GM12865 (cell line): ENCODE measurements at regions not wholly inside any gene's neighbourhood (a gene's known extent, or its start where the extent isn't known, plus 50 kb on each side); places are given as distances from the start of the nearest gene placed in this dataset.

Experiments used
- DNase-seq: peaks from one replicate; pipeline ENCODE4 v3.0.0; 2010; ENCODE audit warnings: low read depth
- H3K4me3 ChIP-seq: 2 replicates; pipeline ENCODE4 v1.5.1; 2011; ENCODE audit warnings: mild to moderate bottlenecking, low read depth, low read length, control low read depth
- TF ChIP-seq, protein P1 (sequence below): IDR thresholded peaks from 2 replicates; pipeline ENCODE4 v1.5.1; 2011; ENCODE audit warnings: low read length, control low read depth, low read depth, inconsistent platforms; ENCODE audit not compliant: insufficient read depth; ENCODE audit errors: missing control alignments

- TF ChIP-seq, protein P1, sequence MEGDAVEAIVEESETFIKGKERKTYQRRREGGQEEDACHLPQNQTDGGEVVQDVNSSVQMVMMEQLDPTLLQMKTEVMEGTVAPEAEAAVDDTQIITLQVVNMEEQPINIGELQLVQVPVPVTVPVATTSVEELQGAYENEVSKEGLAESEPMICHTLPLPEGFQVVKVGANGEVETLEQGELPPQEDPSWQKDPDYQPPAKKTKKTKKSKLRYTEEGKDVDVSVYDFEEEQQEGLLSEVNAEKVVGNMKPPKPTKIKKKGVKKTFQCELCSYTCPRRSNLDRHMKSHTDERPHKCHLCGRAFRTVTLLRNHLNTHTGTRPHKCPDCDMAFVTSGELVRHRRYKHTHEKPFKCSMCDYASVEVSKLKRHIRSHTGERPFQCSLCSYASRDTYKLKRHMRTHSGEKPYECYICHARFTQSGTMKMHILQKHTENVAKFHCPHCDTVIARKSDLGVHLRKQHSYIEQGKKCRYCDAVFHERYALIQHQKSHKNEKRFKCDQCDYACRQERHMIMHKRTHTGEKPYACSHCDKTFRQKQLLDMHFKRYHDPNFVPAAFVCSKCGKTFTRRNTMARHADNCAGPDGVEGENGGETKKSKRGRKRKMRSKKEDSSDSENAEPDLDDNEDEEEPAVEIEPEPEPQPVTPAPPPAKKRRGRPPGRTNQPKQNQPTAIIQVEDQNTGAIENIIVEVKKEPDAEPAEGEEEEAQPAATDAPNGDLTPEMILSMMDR = no peak
- no peak for DNase-seq
- no peak overlapping the region for H3K4me3 ChIP-seq
Observed at GRCh38 chr9:87343816-87344430, 153.7 kb upstream of the DAPK1 start.

DNA sequence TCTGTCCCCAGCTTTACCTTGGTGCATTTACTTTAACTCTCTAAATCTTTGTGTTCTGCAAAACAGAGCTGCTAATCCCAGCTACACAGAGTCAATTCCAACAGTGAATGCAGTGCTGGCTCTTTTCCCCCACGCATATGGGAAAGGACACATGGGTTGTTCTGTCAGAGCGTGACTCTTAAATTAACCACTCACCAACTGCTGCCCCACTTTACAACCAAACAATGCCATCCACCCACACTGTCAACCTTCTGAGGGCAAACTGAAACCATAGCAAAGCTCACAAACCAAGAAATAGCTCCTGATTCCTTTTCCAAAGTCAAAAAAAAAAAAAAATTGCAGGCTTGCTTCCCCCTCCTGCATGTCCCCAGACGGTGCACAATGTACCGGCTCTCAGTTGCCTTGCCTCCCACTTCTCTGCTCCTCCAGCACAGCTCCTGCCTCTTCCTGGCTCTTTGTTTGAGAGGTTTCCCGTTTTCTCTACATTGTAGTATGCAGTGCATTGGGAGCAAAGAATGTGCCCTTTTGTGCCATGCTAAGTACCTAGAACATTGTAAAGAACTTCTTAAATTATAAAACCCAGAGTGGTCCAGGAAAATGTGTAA lies 151.5 kb upstream of the DAPK1 start:
- TF ChIP-seq, protein P1 = no peak
- DNase-seq = no peak
- H3K4me3 ChIP-seq = no peak overlapping the region

GRCh38 chr9:87350915-87351314 lies 146.8 kb upstream of the DAPK1 start:
- DNase-seq = no peak
- H3K4me3 ChIP-seq = no peak overlapping the region
- TF ChIP-seq, protein P1 = no peak

DNA sequence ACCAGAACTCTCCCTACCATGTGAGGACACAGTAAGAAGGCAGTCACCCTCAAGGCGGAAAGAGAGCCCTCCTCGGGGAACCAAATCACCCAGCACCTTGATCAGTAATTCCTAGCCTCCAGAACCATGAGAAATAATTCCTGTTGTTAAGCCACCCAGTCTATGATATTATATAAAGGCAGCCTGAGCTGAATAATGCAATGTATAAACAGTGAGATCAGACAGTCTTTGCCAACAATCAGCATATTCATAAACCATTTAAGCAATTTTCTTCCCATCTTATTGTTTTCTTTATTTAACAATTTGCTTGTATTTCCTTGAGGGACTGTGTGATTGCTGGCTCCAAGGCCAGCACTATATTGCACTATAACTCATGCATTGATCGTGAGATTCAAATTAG lies 144.4 kb upstream of the DAPK1 start:
- no peak overlapping the region for H3K4me3 ChIP-seq
- no peak for DNase-seq
- TF ChIP-seq, protein P1 = no peak

DNA sequence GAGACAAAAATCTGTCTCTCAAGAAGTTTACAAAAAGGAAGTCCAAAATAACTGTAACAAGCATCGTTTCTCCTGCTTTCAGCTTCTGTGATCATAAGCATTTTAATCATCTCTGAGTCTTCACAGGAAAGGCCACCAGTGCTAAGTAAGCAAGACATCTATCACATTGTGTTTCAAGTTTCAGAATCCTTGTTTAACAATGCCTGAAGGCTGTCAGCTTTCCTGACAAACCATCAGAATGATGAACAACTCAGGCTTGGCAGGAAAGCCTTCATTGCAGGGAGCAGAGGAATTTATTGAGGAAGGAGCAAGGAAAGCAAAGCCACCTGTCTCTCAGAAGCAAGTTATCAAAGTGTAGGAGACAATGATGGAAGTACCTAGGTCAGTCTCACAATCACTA lies 143.5 kb upstream of the DAPK1 start:
- DNase-seq = no peak
- TF ChIP-seq, protein P1 = no peak
- H3K4me3 ChIP-seq = no peak overlapping the region

DNA sequence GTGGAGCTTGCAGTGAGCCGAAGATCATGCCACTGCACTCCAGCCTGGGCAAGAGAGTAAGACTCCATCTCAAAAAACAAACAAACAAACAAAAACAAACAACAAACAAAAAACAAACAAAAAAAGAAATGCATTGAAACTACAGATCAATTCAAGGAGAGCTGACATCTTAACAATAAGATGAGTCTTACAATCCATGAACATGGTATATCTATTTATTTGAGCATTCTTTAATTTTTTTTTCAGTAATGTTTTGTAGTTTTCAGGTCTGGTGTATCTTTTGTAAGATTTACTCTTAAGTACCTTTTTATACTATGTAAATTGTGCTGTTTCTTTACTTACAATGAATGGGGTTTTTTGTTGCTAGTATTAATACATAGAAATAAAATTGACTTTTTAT lies 140.1 kb upstream of the DAPK1 start:
- H3K4me3 ChIP-seq = no peak overlapping the region

More for the DNA sequence above, 140.1 kb upstream of the DAPK1 start:
- TF ChIP-seq, protein P1 = no peak
- no peak for DNase-seq
